HTR-8/SVneo (cell line): ENCODE measurements at regions not wholly inside any gene's neighbourhood (a gene's known extent, or its start where the extent isn't known, plus 50 kb on each side); places are given as distances from the start of the nearest gene placed in this dataset.

Experiments used
- DNase-seq: peaks from one replicate; pipeline ENCODE4 v3.0.0; 2011; ENCODE audit warnings: low spot score, mixed read lengths; ENCODE audit not compliant: insufficient read length
- FAIRE-seq: peaks from 2 replicates; lab custom pipeline; 2011; peaks lifted over from hg19 to GRCh38; lab: Jason Lieb, UNC

- no peak for FAIRE-seq
- DNase-seq = no peak
Observed at GRCh38 chr20:40915756-40916155, 112.9 kb upstream of the TOP1 start.

DNA sequence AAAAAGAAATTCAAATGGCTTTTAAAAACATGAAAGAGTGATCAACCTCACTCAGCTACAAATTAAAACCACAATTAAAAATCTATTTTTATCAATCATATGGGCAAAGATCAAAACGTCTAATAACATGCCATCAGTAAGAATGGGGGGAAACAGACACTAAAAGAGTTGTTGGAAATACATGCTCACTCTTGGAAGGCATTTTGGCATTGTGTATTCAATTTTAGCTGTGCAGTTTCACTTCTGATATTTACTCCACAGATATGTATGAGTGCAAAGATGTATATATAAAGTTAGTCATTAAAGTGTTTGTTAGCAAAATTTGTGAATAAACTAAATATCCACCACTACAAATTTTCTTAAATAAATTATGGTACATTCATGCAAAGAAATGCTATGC lies 112.3 kb upstream of the TOP1 start:
- no peak for FAIRE-seq

DNA sequence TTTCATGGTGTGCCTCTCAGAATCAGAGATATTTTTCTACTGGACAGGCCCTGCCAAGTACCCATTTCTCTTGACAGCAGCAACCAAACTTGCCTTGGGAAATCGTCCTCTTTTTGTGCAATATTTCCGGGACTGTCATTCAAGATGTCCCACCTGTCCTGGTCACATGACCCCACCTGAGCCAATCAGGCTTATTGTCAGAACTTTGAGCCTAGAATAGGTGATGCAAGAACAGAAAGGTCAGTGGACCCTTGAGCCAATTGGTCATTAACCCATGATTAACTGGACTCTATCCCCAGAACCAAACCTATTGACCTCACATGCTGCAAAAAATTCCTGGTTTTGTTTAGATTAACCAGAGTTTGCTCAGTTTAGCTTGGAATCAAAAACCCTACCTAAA lies 108.3 kb upstream of the TOP1 start:
- FAIRE-seq = peak; percentile 68

More for the DNA sequence above, 112.3 kb upstream of the TOP1 start:
- no peak for DNase-seq

GRCh38 chr20:40922865-40923264 lies 105.8 kb upstream of the TOP1 start:
- FAIRE-seq = no peak
- no peak for DNase-seq

More for the DNA sequence above, 108.3 kb upstream of the TOP1 start:
- DNase-seq = no peak

DNA sequence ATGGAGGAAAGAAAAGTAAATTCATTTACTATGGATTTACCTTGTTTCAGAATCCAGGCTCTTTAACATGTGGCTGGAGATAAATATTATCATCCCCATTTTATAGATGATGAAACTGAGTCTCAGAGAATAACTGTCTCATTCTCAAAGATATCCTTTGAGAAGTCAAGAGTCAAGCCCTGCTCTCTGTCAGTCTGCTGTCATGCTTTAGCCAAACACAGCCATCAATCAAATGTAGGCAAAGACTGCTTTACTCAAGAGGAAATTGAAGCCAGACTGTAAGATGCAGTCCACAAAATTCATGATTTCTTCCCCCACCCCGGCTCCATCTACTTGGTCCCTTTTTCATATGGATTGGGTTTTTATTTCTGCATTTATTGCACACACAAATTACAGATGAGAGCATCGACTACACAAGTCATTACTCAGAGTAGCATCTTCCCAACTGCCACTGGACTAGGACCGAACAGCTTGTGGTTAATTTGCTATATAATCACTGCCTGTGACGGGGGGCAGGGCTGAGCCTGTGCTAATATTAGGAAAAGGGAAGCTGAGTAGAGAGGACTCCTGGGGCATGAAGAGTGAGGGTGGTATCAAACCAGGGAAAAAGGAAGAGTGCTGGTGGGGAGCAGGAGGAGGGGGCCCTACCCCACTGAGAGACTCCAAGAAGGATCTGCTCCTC lies 102.7 kb upstream of the TOP1 start:
- FAIRE-seq (no peak), DNase-seq (no peak)

DNA sequence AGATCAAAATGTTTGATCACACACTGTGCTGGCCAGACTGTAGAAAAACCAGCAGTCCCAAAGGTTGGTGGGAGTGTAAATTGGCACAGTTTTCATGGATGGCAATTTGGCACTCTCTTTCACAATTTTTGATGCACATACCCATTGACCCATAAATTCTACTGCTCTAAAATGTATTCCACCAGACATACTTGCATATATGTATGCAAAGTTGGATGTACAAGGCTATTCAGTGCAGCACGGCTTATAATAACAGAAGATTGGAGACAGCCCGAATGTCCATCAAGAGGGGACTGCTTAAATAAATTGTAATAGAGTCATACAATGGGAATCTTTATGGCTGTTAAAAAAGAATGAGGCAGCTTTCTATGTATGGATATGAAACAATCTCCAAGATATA lies 101.7 kb upstream of the TOP1 start:
- no peak for DNase-seq

DNA sequence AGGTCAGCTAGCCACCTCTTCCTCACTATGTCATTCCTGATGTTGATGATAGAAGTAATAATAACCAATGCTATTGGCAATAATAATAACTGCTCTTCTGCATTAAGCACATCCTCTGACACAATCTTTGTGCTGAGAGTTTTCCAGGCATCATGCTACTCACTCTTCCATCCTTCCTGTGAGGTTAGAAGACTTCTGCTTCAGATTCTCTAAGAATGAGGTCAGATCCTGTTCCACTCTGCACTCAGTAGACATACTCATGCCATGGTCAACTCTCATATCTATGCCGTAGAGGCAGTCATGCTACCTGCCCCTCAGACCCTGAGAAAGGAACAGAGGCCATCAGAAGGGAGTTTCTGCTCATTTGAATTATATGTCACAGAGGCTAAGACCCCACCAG lies 98.1 kb upstream of the TOP1 start:
- peak; percentile 70 for FAIRE-seq
- no peak for DNase-seq

More for the DNA sequence above, 101.7 kb upstream of the TOP1 start:
- FAIRE-seq = no peak

GRCh38 chr20:40931410-40932044 lies 97.1 kb upstream of the TOP1 start:
- no peak for DNase-seq
- FAIRE-seq = no peak

DNA sequence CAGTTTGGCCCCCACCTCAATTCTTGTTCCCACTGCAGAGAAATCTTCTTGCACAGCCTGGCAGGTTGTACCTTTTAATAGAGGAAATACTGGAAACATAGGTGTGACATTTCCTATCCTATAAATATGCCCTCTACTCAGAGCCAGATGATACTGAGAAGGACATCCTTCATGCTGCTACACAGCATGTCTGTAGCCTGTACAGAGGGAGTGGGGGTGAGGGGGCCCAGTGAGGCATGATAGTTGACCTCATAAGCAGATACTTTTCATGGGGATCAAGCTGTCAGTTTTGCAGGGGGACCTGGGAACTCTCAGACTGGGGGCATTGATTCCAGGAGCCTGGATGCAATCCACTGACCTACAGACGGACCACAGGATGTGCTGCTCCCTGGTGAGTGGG lies 96.2 kb upstream of the TOP1 start:
- DNase-seq (no peak), FAIRE-seq (peak; percentile 59)

DNA sequence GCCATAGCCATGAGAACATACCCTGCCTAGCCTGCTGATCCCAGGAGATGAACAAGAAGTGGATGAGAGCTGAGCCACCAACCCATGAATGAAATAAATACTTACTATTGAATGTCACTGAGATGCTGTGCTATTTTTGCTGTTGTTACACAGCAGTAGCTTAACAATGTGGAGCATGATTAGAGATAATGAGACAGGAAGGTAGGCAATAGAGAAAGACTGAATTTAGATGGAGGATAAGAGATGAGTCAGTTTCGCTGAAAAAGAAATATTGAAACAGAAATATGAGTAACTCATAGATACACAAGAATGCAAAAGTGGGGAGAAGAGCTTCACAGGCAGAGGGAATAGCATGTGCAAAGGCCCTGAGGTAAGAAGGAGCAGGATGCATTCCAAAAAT lies 94.9 kb upstream of the TOP1 start:
- FAIRE-seq (peak; percentile 79), DNase-seq (no peak)

- FAIRE-seq (no peak), DNase-seq (no peak)
Observed at GRCh38 chr20:40938020-40938419, 90.6 kb upstream of the TOP1 start.

GRCh38 chr20:40939667-40940066 lies 89.0 kb upstream of the TOP1 start:
- DNase-seq (no peak), FAIRE-seq (no peak)

GRCh38 chr20:40941133-40941610 lies 87.5 kb upstream of the TOP1 start:
- FAIRE-seq (no peak), DNase-seq (no peak)

GRCh38 chr20:40942006-40942405 lies 86.6 kb upstream of the TOP1 start:
- DNase-seq = no peak
- FAIRE-seq = no peak

DNA sequence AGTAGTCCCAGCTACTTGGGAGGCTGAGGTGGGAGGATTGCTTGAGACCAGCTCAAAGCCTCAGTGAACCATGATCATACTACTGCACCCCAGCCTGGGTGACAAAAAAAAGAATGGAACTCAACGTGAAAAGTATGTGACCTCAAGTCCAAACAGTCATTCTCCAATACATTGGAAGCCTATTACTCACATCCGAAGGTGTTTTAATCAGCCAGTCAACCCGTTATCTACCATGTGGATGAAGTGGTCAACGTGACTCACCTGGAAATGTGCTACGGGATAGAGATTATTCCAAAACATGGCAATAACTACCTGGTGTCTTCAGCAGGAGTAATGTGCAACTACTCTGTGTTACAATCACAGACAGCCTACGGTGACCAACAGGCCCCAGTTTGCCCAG lies 85.8 kb upstream of the TOP1 start:
- FAIRE-seq (no peak), DNase-seq (no peak)

- no peak for DNase-seq
- FAIRE-seq = no peak
Observed at GRCh38 chr20:40943591-40943990, 85.0 kb upstream of the TOP1 start.

- DNase-seq = no peak
- no peak for FAIRE-seq
Observed at GRCh38 chr20:40945189-40945588, 83.4 kb upstream of the TOP1 start.

- peak; percentile 73 for DNase-seq
- FAIRE-seq = peak; percentile 40
Observed at GRCh38 chr20:40945754-40946450, 82.7 kb upstream of the TOP1 start.

- no peak for DNase-seq
- no peak for FAIRE-seq
Observed at GRCh38 chr20:40946451-40946850, 82.2 kb upstream of the TOP1 start.

GRCh38 chr20:40948465-40949267 lies 80.0 kb upstream of the TOP1 start:
- DNase-seq = no peak
- FAIRE-seq = no peak
